Smooth muscle cell (in vitro differentiated cells): ENCODE measurements at regions not wholly inside any gene's neighbourhood (a gene's known extent, or its start where the extent isn't known, plus 50 kb on each side); places are given as distances from the start of the nearest gene placed in this dataset.

Source experiments
- DNase-seq: peaks from one replicate; lab custom pipeline; 2025; ENCODE audit not compliant: unreplicated experiment; lab: John Stamatoyannopoulos, UW
- H2AFZ ChIP-seq: fragments of 200-600 bp; sonication (generic); 2 replicates; pipeline ENCODE4 v1.6.0; 2016; ENCODE audit warnings: antibody characterized with exemption, low read depth, mild to moderate bottlenecking
- H3F3A ChIP-seq: fragments of 200-600 bp; sonication (generic); 2 replicates; pipeline ENCODE4 v1.6.0; 2017; ENCODE audit warnings: antibody characterized with exemption, low read depth
- H3K27ac ChIP-seq: fragments of 200-600 bp; sonication (generic); 2 replicates; pipeline ENCODE4 v1.5.1; 2016; ENCODE audit warnings: low read depth, mild to moderate bottlenecking
- H3K27me3 ChIP-seq: fragments of 200-600 bp; sonication (generic); 2 replicates; pipeline ENCODE4 v1.6.1; 2016; ENCODE audit warnings: low read depth, mild to moderate bottlenecking
- H3K36me3 ChIP-seq: fragments of 200-600 bp; sonication (generic); 2 replicates; pipeline ENCODE4 v1.5.1; 2016; ENCODE audit warnings: low read depth
- H3K4me1 ChIP-seq: fragments of 200-600 bp; sonication (generic); 2 replicates; pipeline ENCODE4 v1.5.1; 2016; ENCODE audit warnings: low read depth
- H3K4me2 ChIP-seq: fragments of 200-600 bp; sonication (generic); 2 replicates; pipeline ENCODE4 v1.6.0; 2016; ENCODE audit warnings: mild to moderate bottlenecking
- H3K4me3 ChIP-seq: fragments of 200-600 bp; sonication (generic); 2 replicates; pipeline ENCODE4 v1.5.1; 2016; ENCODE audit warnings: mild to moderate bottlenecking
- H3K79me2 ChIP-seq: fragments of 200-600 bp; sonication (generic); 2 replicates; pipeline ENCODE4 v1.6.0; 2016; ENCODE audit warnings: low read depth, mild to moderate bottlenecking
- H3K9ac ChIP-seq: fragments of 200-600 bp; sonication (generic); 2 replicates; pipeline ENCODE4 v1.6.0; 2016; ENCODE audit warnings: low read depth
- H3K9me3 ChIP-seq: fragments of 200-600 bp; sonication (generic); replicated peaks from 2 replicates; pipeline ENCODE4 v1.5.1; 2016; ENCODE audit warnings: low read depth
- H4K20me1 ChIP-seq: fragments of 200-600 bp; sonication (generic); 2 replicates; pipeline ENCODE4 v1.6.0; 2016; ENCODE audit warnings: low read depth
- WGBS: methylation state at CpG from one replicate; pipeline ENCODE4 v1.1.7; 2016; ENCODE audit warnings: low lambda C conversion rate; 5-methylcytosine and 5-hydroxymethylcytosine counted together
- TF ChIP-seq, protein P1 (sequence below): fragments of 200-600 bp; sonication (generic); IDR thresholded peaks from 2 replicates; pipeline ENCODE4 v1.5.1; 2017; ENCODE audit warnings: borderline replicate concordance, mild to moderate bottlenecking, antibody characterized with exemption; ENCODE audit not compliant: insufficient read depth, poor library complexity, severe bottlenecking

DNA sequence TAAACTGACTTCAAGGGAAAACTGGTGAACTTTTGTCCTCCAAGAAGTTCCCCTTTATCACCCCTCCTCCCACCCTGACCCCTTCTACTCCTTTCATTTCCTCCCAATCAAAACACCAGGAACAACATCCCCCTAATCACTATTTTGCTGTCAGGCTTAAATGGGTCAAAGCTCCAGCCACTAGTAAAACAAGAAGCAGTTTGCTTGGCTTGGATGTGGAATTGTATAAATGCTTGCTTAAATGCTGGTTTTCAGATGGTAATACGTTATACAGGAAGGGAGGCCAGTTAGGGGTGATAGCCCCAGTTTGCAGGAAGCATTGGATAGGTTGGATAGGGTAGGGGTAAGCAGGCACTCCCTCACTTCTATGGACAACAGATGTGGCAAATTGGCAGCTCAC lies 473.6 kb downstream of the AGTPBP1 start:
- DNase-seq, result no peak
- Histone ChIP-seq H3K36me3 (no peaks in the 10 kb centered on the region), H3K4me2 (no peak overlapping the region), H3F3A (no peaks in the 10 kb centered on the region), H3K9ac (no peak overlapping the region), H2AFZ (no peak overlapping the region), H3K79me2 (no peaks in the 10 kb centered on the region), H3K4me1 (no peaks in the 10 kb centered on the region), H3K27ac (no peak overlapping the region), H4K20me1 (no peaks in the 10 kb centered on the region), H3K9me3 (no peaks in the 10 kb centered on the region), H3K27me3 (peaks cover 14% of the 10 kb centered on the region), H3K4me3 (no peak overlapping the region)
- WGBS, result 63% methylated on average over 1 of the region's 1 CpG
- TF ChIP-seq, protein P1, sequence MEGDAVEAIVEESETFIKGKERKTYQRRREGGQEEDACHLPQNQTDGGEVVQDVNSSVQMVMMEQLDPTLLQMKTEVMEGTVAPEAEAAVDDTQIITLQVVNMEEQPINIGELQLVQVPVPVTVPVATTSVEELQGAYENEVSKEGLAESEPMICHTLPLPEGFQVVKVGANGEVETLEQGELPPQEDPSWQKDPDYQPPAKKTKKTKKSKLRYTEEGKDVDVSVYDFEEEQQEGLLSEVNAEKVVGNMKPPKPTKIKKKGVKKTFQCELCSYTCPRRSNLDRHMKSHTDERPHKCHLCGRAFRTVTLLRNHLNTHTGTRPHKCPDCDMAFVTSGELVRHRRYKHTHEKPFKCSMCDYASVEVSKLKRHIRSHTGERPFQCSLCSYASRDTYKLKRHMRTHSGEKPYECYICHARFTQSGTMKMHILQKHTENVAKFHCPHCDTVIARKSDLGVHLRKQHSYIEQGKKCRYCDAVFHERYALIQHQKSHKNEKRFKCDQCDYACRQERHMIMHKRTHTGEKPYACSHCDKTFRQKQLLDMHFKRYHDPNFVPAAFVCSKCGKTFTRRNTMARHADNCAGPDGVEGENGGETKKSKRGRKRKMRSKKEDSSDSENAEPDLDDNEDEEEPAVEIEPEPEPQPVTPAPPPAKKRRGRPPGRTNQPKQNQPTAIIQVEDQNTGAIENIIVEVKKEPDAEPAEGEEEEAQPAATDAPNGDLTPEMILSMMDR, result no peak

DNA sequence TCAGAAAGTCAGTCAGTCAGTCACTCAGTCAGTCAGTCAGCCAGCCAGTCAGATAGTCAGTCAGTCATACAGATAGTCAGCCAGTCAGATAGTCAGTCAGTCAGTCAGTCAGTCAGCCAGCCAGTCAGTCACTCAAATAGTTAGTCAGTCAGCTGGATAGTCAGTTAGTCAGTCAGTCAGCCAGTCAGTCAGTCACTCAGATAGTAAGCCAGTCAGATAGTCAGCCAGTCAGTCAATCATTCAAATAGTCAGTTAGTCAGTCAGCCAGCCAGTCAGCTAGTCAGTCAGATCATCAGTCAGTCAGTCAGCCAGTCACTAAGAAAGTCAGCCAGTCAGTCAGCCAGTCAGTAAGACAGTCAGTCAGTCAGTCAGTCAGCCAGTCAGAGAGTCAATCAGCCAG lies 477.1 kb downstream of the AGTPBP1 start:
- Histone ChIP-seq H3K4me3 (no peak overlapping the region), H3K4me2 (no peak overlapping the region), H2AFZ (no peak overlapping the region), H4K20me1 (no peaks in the 10 kb centered on the region), H3K79me2 (no peaks in the 10 kb centered on the region), H3K27ac (no peak overlapping the region), H3K9ac (no peak overlapping the region), H3K36me3 (no peaks in the 10 kb centered on the region), H3F3A (no peaks in the 10 kb centered on the region), H3K4me1 (no peaks in the 10 kb centered on the region), H3K9me3 (no peaks in the 10 kb centered on the region), H3K27me3 (no peaks in the 10 kb centered on the region)
- TF ChIP-seq, protein P1, result no peak
- DNase-seq, result no peak

DNA sequence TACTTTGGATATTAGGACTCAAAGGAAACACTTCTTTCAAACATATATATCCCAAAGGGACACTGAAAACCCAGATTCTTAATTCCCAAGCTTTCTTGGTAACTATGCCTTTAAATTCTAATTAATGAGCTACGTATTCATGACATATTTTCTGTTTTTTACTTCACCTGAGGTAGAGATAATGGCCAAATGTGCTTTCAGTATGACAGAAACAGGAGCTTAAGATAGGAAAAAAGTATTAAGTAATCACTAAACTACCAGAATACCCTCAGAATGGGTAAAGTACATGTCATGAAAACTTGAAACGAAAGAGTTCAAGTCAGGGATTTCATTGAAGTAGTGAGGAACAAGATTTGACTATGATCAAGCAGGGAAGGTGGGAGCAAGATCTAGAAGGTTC lies 478.5 kb downstream of the AGTPBP1 start:
- no peak overlapping the region for H3K4me3 ChIP-seq
- no peaks in the 10 kb centered on the region for H3K36me3 ChIP-seq
- H3K9me3 ChIP-seq, result no peaks in the 10 kb centered on the region
- no peak overlapping the region for H3K27ac ChIP-seq
- H3K4me2 ChIP-seq, result no peak overlapping the region
- H4K20me1 ChIP-seq, result no peaks in the 10 kb centered on the region
- TF ChIP-seq, protein P1, result no peak
- WGBS, result 85% methylated on average over 2 of the region's 2 CpGs
- no peaks in the 10 kb centered on the region for H3K27me3 ChIP-seq
- DNase-seq, result no peak
- H2AFZ ChIP-seq, result no peak overlapping the region
- no peaks in the 10 kb centered on the region for H3F3A ChIP-seq
- no peaks in the 10 kb centered on the region for H3K79me2 ChIP-seq
- H3K9ac ChIP-seq, result no peak overlapping the region
- no peaks in the 10 kb centered on the region for H3K4me1 ChIP-seq

DNA sequence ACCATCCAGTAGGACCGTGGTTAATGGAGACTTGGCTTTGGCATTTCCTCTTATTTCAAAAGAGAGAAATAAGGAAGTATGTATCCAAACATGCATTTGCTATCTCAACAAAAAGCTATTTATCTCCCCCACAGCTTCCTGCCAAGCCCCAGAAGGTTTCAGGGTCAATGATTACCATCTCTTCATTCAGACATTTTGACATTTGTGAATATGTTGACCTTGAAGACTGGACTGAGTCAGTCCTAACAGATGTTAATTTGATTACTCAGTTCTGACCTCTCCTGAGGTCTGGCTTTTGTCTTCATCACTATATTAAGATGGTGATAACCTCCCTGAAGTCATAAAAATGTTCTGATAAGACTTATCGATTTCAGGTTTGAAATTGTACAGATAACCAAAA lies 479.4 kb downstream of the AGTPBP1 start:
- H3K4me2 ChIP-seq, result no peak overlapping the region
- H4K20me1 ChIP-seq, result no peaks in the 10 kb centered on the region
- H3K9ac ChIP-seq, result no peak overlapping the region
- H3K27ac ChIP-seq, result no peak overlapping the region
- no peak for DNase-seq
- H2AFZ ChIP-seq, result no peak overlapping the region
- H3K36me3 ChIP-seq, result no peaks in the 10 kb centered on the region
- H3K4me1 ChIP-seq, result no peaks in the 10 kb centered on the region
- H3K79me2 ChIP-seq, result no peaks in the 10 kb centered on the region
- no peaks in the 10 kb centered on the region for H3K9me3 ChIP-seq
- no peaks in the 10 kb centered on the region for H3F3A ChIP-seq
- TF ChIP-seq, protein P1, result no peak
- WGBS, result 4% methylated on average over 2 of the region's 2 CpGs
- no peak overlapping the region for H3K4me3 ChIP-seq
- H3K27me3 ChIP-seq, result no peaks in the 10 kb centered on the region
